ENCODE measurements at regions not wholly inside any gene's neighbourhood (a gene's known extent, or its start where the extent isn't known, plus 50 kb on each side); places are given as distances from the start of the nearest gene placed in this dataset.

DNA sequence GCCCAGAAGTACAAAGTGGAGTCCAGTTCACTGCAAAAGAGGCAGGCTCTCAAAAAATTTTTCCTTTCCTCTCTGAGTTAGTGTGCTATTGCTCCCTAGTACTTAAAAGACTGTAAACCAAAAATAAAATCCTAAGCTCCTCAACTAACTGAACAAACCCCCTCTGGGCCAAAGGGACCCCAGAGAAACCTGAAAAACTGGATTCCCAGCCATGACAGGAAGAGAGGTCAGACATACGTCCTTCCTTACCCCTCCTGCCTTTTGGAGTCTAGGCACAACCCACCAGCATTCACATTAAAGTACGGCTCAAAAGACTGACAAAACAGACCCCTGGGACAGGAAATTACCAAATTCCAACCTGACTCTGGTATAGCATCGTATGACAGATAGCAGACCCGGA lies 957.9 kb upstream of the PRKX start:
- TF ChIP-seq, protein P1, sequence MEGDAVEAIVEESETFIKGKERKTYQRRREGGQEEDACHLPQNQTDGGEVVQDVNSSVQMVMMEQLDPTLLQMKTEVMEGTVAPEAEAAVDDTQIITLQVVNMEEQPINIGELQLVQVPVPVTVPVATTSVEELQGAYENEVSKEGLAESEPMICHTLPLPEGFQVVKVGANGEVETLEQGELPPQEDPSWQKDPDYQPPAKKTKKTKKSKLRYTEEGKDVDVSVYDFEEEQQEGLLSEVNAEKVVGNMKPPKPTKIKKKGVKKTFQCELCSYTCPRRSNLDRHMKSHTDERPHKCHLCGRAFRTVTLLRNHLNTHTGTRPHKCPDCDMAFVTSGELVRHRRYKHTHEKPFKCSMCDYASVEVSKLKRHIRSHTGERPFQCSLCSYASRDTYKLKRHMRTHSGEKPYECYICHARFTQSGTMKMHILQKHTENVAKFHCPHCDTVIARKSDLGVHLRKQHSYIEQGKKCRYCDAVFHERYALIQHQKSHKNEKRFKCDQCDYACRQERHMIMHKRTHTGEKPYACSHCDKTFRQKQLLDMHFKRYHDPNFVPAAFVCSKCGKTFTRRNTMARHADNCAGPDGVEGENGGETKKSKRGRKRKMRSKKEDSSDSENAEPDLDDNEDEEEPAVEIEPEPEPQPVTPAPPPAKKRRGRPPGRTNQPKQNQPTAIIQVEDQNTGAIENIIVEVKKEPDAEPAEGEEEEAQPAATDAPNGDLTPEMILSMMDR (IDR thresholded peaks at IDR 0.05; ENCODE audit: extremely low read depth in 1 of 2, insufficient read depth in 1 of 2, low read depth in 1 of 2, low read length in 2 of 2), result no peak
- TF ChIP-seq EZH2 (IDR thresholded peaks at IDR 0.05; ENCODE audit: borderline replicate concordance, low read depth, low read length, severe bottlenecking), result no peak
- TF ChIP-seq POLR2A (IDR thresholded peaks at IDR 0.05; ENCODE audit: low read depth, low read length), result no peak
- TF ChIP-seq POLR2AphosphoS5 (IDR thresholded peaks at IDR 0.05; ENCODE audit: insufficient read depth, low read depth, low read length), result no peak
- no peak for TF ChIP-seq JUN (IDR thresholded peaks at IDR 0.05; ENCODE audit: borderline replicate concordance, insufficient read depth, insufficient read length, low read depth)
- no peak for TF ChIP-seq FOS (IDR thresholded peaks at IDR 0.05; ENCODE audit: borderline replicate concordance, insufficient read depth, low read length)
- TF ChIP-seq MYC (IDR thresholded peaks at IDR 0.05; ENCODE audit: low read depth, low read length), result no peak
